ENCODE measurements at regions not wholly inside any gene's neighbourhood (a gene's known extent, or its start where the extent isn't known, plus 50 kb on each side); places are given as distances from the start of the nearest gene placed in this dataset.

DNA sequence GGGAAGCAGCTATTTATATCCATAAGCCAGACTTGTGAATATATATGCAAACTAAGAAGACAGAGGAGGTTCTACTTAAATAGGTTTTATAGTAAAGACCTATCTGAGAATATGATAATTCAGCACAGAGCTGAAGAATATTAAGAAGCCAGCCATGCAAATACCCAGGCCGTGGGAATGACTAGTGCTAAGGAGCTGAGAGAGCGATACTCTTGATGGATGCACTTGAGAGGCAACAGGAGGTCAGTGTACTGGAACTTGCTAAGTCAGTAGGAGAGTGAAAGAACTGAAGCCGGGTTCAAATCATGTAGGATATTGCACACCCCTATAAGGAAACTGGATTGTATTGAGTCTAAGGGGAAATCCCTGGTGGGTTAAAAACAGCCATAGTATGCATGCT lies 943.6 kb upstream of the MBL2 start:
- ChIA-PET CTCF (no interaction called here), POLR2A (no interaction called here)
- Histone ChIP-seq H3K4me3 (ENCODE audit: control insufficient read depth in 1 of 7, extremely low read depth in 1 of 7, insufficient read depth in 4 of 7, low read depth in 2 of 7, low read length in 6 of 7) (no peak overlapping the region), H3K4me1 (ENCODE audit: control extremely low read depth in 1 of 4, control insufficient read depth in 4 of 4, insufficient read depth in 4 of 4, low read length in 3 of 4) (no peaks in the 10 kb centered on the region), H3K9me3 (ENCODE audit: control extremely low read depth in 1 of 5, control insufficient read depth in 4 of 5, insufficient read depth in 2 of 5, low read depth in 1 of 5, low read length in 4 of 5) (no peaks in the 10 kb centered on the region), H3K36me3 (ENCODE audit: control insufficient read depth in 4 of 4, insufficient read depth in 4 of 4, low read length in 3 of 4) (no peaks in the 10 kb centered on the region), H3K27me3 (replicated peaks in 2 of 5; ENCODE audit: control insufficient read depth in 4 of 5, insufficient read depth in 5 of 5, low read length in 4 of 5) (no peaks in the 10 kb centered on the region), H3K27ac (ENCODE audit: insufficient read depth in 1 of 2, low read depth in 1 of 2, low read length in 2 of 2, poor library complexity in 1 of 2, severe bottlenecking in 2 of 2) (no peak overlapping the region)
- no peak for DNase-seq
- WGBS (ENCODE audit: insufficient coverage), result 100% methylated on average over 2 of the region's 3 CpGs

- no peak overlapping the region for H3K27ac ChIP-seq (ENCODE audit: insufficient read depth in 1 of 2, low read depth in 1 of 2, low read length in 2 of 2, poor library complexity in 1 of 2, severe bottlenecking in 2 of 2)
- ChIA-PET POLR2A (no interaction called here), CTCF (no interaction called here)
- no peak overlapping the region for H3K4me3 ChIP-seq (ENCODE audit: control insufficient read depth in 1 of 7, extremely low read depth in 1 of 7, insufficient read depth in 4 of 7, low read depth in 2 of 7, low read length in 6 of 7)
- H3K27me3 ChIP-seq (replicated peaks in 2 of 5; ENCODE audit: control insufficient read depth in 4 of 5, insufficient read depth in 5 of 5, low read length in 4 of 5), result no peaks in the 10 kb centered on the region
- H3K9me3 ChIP-seq (ENCODE audit: control extremely low read depth in 1 of 5, control insufficient read depth in 4 of 5, insufficient read depth in 2 of 5, low read depth in 1 of 5, low read length in 4 of 5), result peaks cover 0 to 3% (median 0%) of the 10 kb centered on the region in 5 experiments
- H3K36me3 ChIP-seq (ENCODE audit: control insufficient read depth in 4 of 4, insufficient read depth in 4 of 4, low read length in 3 of 4), result no peaks in the 10 kb centered on the region
- DNase-seq, result no peak
- H3K4me1 ChIP-seq (ENCODE audit: control extremely low read depth in 1 of 4, control insufficient read depth in 4 of 4, insufficient read depth in 4 of 4, low read length in 3 of 4), result no peaks in the 10 kb centered on the region
These were observed 940.8 kb upstream of the MBL2 start for GRCh38 chr10:53713431-53713830.

DNA sequence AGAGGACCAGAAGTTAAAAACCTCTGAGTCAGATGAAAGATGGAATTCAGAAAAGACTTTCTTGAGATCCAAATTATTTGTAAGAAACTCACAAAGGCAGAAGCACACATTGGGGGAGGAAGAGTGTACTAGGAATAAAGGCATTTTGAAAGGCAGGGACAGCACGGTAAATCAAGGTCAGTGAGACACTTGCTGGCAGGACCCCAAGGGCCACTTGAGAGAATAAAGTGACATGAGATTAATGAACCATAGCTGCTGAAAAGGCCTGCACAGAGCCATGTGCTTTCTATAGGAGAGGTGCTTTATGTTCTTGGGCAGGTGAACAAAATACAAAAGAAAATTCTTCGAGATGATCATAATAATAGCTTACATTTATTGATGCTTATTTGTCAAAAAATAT lies 929.9 kb upstream of the MBL2 start:
- Histone ChIP-seq H3K27ac (ENCODE audit: insufficient read depth in 1 of 2, low read depth in 1 of 2, low read length in 2 of 2, poor library complexity in 1 of 2, severe bottlenecking in 2 of 2) (no peak overlapping the region), H3K36me3 (ENCODE audit: control insufficient read depth in 4 of 4, insufficient read depth in 4 of 4, low read length in 3 of 4) (no peaks in the 10 kb centered on the region), H3K4me1 (ENCODE audit: control extremely low read depth in 1 of 4, control insufficient read depth in 4 of 4, insufficient read depth in 4 of 4, low read length in 3 of 4) (no peaks in the 10 kb centered on the region), H3K4me3 (ENCODE audit: control insufficient read depth in 1 of 7, extremely low read depth in 1 of 7, insufficient read depth in 4 of 7, low read depth in 2 of 7, low read length in 6 of 7) (no peak overlapping the region), H3K9me3 (ENCODE audit: control extremely low read depth in 1 of 5, control insufficient read depth in 4 of 5, insufficient read depth in 2 of 5, low read depth in 1 of 5, low read length in 4 of 5) (no peaks in the 10 kb centered on the region), H3K27me3 (replicated peaks in 2 of 5; ENCODE audit: control insufficient read depth in 4 of 5, insufficient read depth in 5 of 5, low read length in 4 of 5) (no peaks in the 10 kb centered on the region)
- DNase-seq, result no peak
- ChIA-PET POLR2A (no interaction called here), CTCF (interaction anchor here (0.8 kb wide), 1 partner anchor 23 kb away, joined by 3 read pairs; no protein-coding TSS in a partner anchor)
- 100% methylated on average over 1 of the region's 2 CpGs for WGBS (ENCODE audit: insufficient coverage)

- Histone ChIP-seq H3K36me3 (ENCODE audit: control insufficient read depth in 4 of 4, insufficient read depth in 4 of 4, low read length in 3 of 4) (no peaks in the 10 kb centered on the region), H3K4me3 (ENCODE audit: control insufficient read depth in 1 of 7, extremely low read depth in 1 of 7, insufficient read depth in 4 of 7, low read depth in 2 of 7, low read length in 6 of 7) (no peak overlapping the region), H3K9me3 (ENCODE audit: control extremely low read depth in 1 of 5, control insufficient read depth in 4 of 5, insufficient read depth in 2 of 5, low read depth in 1 of 5, low read length in 4 of 5) (no peaks in the 10 kb centered on the region), H3K4me1 (ENCODE audit: control extremely low read depth in 1 of 4, control insufficient read depth in 4 of 4, insufficient read depth in 4 of 4, low read length in 3 of 4) (no peaks in the 10 kb centered on the region), H3K27ac (ENCODE audit: insufficient read depth in 1 of 2, low read depth in 1 of 2, low read length in 2 of 2, poor library complexity in 1 of 2, severe bottlenecking in 2 of 2) (no peak overlapping the region), H3K27me3 (replicated peaks in 2 of 5; ENCODE audit: control insufficient read depth in 4 of 5, insufficient read depth in 5 of 5, low read length in 4 of 5) (no peaks in the 10 kb centered on the region)
- ChIA-PET CTCF (no interaction called here), POLR2A (no interaction called here)
- DNase-seq, result no peak
These were observed 928.6 kb upstream of the MBL2 start for GRCh38 chr10:53701213-53701612.

DNA sequence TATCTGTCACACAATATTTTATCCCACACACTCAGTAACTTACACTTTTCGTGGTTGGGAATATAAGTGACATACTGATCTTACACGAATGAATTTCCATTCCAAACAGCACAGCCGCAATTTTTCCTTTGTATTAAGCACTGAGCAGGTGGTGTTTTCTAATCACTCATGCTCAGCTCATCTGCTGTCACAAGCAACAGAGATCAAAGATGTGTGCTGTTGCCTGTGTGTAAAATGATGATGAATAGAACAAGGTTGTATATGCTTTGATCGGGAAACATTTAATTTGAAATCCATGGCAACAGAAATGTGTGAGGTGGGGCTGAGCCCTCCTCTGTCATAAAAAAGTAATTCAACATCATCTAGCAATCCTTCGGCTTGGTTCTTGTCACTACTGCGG lies 927.7 kb upstream of the MBL2 start:
- Histone ChIP-seq H3K36me3 (ENCODE audit: control insufficient read depth in 4 of 4, insufficient read depth in 4 of 4, low read length in 3 of 4) (no peaks in the 10 kb centered on the region), H3K4me1 (ENCODE audit: control extremely low read depth in 1 of 4, control insufficient read depth in 4 of 4, insufficient read depth in 4 of 4, low read length in 3 of 4) (no peaks in the 10 kb centered on the region), H3K4me3 (ENCODE audit: control insufficient read depth in 1 of 7, extremely low read depth in 1 of 7, insufficient read depth in 4 of 7, low read depth in 2 of 7, low read length in 6 of 7) (no peak overlapping the region), H3K27ac (ENCODE audit: insufficient read depth in 1 of 2, low read depth in 1 of 2, low read length in 2 of 2, poor library complexity in 1 of 2, severe bottlenecking in 2 of 2) (no peak overlapping the region), H3K27me3 (replicated peaks in 2 of 5; ENCODE audit: control insufficient read depth in 4 of 5, insufficient read depth in 5 of 5, low read length in 4 of 5) (no peaks in the 10 kb centered on the region), H3K9me3 (ENCODE audit: control extremely low read depth in 1 of 5, control insufficient read depth in 4 of 5, insufficient read depth in 2 of 5, low read depth in 1 of 5, low read length in 4 of 5) (no peaks in the 10 kb centered on the region)
- WGBS (ENCODE audit: insufficient coverage), result 100% methylated on average over 5 of the region's 6 CpGs
- ChIA-PET CTCF (no interaction called here), POLR2A (no interaction called here)
- no peak for DNase-seq

- CTCF ChIA-PET, result no interaction called here
- H3K36me3 ChIP-seq (ENCODE audit: control insufficient read depth in 4 of 4, insufficient read depth in 4 of 4, low read length in 3 of 4), result no peaks in the 10 kb centered on the region
- no peak overlapping the region for H3K4me3 ChIP-seq (ENCODE audit: control insufficient read depth in 1 of 7, extremely low read depth in 1 of 7, insufficient read depth in 4 of 7, low read depth in 2 of 7, low read length in 6 of 7)
- WGBS (ENCODE audit: insufficient coverage), result 100% methylated on average over 1 of the region's 3 CpGs
- H3K27me3 ChIP-seq (replicated peaks in 2 of 5; ENCODE audit: control insufficient read depth in 4 of 5, insufficient read depth in 5 of 5, low read length in 4 of 5), result no peaks in the 10 kb centered on the region
- H3K4me1 ChIP-seq (ENCODE audit: control extremely low read depth in 1 of 4, control insufficient read depth in 4 of 4, insufficient read depth in 4 of 4, low read length in 3 of 4), result no peaks in the 10 kb centered on the region
- no peak overlapping the region for H3K27ac ChIP-seq (ENCODE audit: insufficient read depth in 1 of 2, low read depth in 1 of 2, low read length in 2 of 2, poor library complexity in 1 of 2, severe bottlenecking in 2 of 2)
- POLR2A ChIA-PET, result no interaction called here
- no peaks in the 10 kb centered on the region for H3K9me3 ChIP-seq (ENCODE audit: control extremely low read depth in 1 of 5, control insufficient read depth in 4 of 5, insufficient read depth in 2 of 5, low read depth in 1 of 5, low read length in 4 of 5)
- DNase-seq, result no peak
These were observed 927.1 kb upstream of the MBL2 start for GRCh38 chr10:53699684-53700083.

- POLR2A ChIA-PET, result no interaction called here
- Histone ChIP-seq H3K9me3 (ENCODE audit: control extremely low read depth in 1 of 5, control insufficient read depth in 4 of 5, insufficient read depth in 2 of 5, low read depth in 1 of 5, low read length in 4 of 5) (no peaks in the 10 kb centered on the region), H3K4me1 (ENCODE audit: control extremely low read depth in 1 of 4, control insufficient read depth in 4 of 4, insufficient read depth in 4 of 4, low read length in 3 of 4) (no peaks in the 10 kb centered on the region), H3K27ac (ENCODE audit: insufficient read depth in 1 of 2, low read depth in 1 of 2, low read length in 2 of 2, poor library complexity in 1 of 2, severe bottlenecking in 2 of 2) (no peak overlapping the region), H3K4me3 (ENCODE audit: control insufficient read depth in 1 of 7, extremely low read depth in 1 of 7, insufficient read depth in 4 of 7, low read depth in 2 of 7, low read length in 6 of 7) (no peak overlapping the region), H3K36me3 (ENCODE audit: control insufficient read depth in 4 of 4, insufficient read depth in 4 of 4, low read length in 3 of 4) (no peaks in the 10 kb centered on the region), H3K27me3 (replicated peaks in 2 of 5; ENCODE audit: control insufficient read depth in 4 of 5, insufficient read depth in 5 of 5, low read length in 4 of 5) (no peaks in the 10 kb centered on the region)
- WGBS (ENCODE audit: insufficient coverage), result 100% methylated on average over 1 of the region's 5 CpGs
- CTCF ChIA-PET, result no interaction called here
- no peak for DNase-seq
These were observed 926.6 kb upstream of the MBL2 start for GRCh38 chr10:53699231-53699630.

DNA sequence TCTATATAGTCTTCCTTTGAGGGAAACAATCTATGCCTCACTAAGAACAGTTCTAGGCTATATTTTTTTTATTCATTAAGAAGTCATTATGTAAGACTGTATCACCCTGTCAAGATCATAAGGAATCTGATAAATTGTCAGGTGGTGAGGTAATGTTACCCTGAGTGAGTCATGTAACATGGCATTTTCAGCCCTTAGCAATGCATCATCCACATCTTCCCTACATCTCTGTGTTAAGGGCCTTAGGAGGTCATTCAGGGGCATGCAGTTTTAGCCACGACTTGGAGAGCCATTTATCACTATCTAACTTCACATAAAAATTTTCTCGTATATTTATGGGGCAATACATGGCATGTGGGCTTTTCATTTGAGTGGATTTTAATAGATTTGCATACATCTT lies 924.5 kb upstream of the MBL2 start:
- H3K4me3 ChIP-seq (ENCODE audit: control insufficient read depth in 1 of 7, extremely low read depth in 1 of 7, insufficient read depth in 4 of 7, low read depth in 2 of 7, low read length in 6 of 7), result no peak overlapping the region
- H3K9me3 ChIP-seq (ENCODE audit: control extremely low read depth in 1 of 5, control insufficient read depth in 4 of 5, insufficient read depth in 2 of 5, low read depth in 1 of 5, low read length in 4 of 5), result no peaks in the 10 kb centered on the region
- DNase-seq, result no peak
- H3K36me3 ChIP-seq (ENCODE audit: control insufficient read depth in 4 of 4, insufficient read depth in 4 of 4, low read length in 3 of 4), result no peaks in the 10 kb centered on the region
- H3K4me1 ChIP-seq (ENCODE audit: control extremely low read depth in 1 of 4, control insufficient read depth in 4 of 4, insufficient read depth in 4 of 4, low read length in 3 of 4), result no peaks in the 10 kb centered on the region
- no peaks in the 10 kb centered on the region for H3K27me3 ChIP-seq (replicated peaks in 2 of 5; ENCODE audit: control insufficient read depth in 4 of 5, insufficient read depth in 5 of 5, low read length in 4 of 5)
- no CpG with 5 or more reads among the region's 2 CpGs for WGBS (ENCODE audit: insufficient coverage)
- ChIA-PET CTCF (no interaction called here), POLR2A (no interaction called here)
- no peak overlapping the region for H3K27ac ChIP-seq (ENCODE audit: insufficient read depth in 1 of 2, low read depth in 1 of 2, low read length in 2 of 2, poor library complexity in 1 of 2, severe bottlenecking in 2 of 2)

Measured in common myeloid progenitor, CD34-positive (primary cell).